ENCODE measurements at regions not wholly inside any gene's neighbourhood (a gene's known extent, or its start where the extent isn't known, plus 50 kb on each side); places are given as distances from the start of the nearest gene placed in this dataset.

- in situ Hi-C loops (cut with MboI; ENCODE audit: low sequenced_read_pairs) = no loop called here
- H2AK9ac ChIP-seq (replicated peaks; ENCODE audit: low read depth, low read length, poor library complexity) = no peak overlapping the region
- H3K9ac ChIP-seq (ENCODE audit: low read depth, low read length) = no peak overlapping the region
- no peak overlapping the region for H3K4me3 ChIP-seq (ENCODE audit: insufficient read depth, low read depth, low read length)
- H3K4me2 ChIP-seq (ENCODE audit: low read depth, low read length) = no peak overlapping the region
- no peaks in the 10 kb centered on the region for H3K27me3 ChIP-seq (ENCODE audit: control insufficient read depth, insufficient read depth, low read length)
- no peak overlapping the region for H2AFZ ChIP-seq (replicated peaks; ENCODE audit: low read length, poor library complexity)
- H3K4me1 ChIP-seq (ENCODE audit: control insufficient read depth, insufficient read depth, low read length) = peaks cover 3% of the 10 kb centered on the region; the same call in 1 of the 2 replicates
- DNase-seq (no peak), ATAC-seq (ENCODE audit: low read depth) (no peak)
- H2BK20ac ChIP-seq (ENCODE audit: low read depth, low read length) = no peak overlapping the region
- H4K5ac ChIP-seq (ENCODE audit: low read depth, low read length) = no peak overlapping the region
- H3K9me1 ChIP-seq (ENCODE audit: insufficient read depth, low read length) = no peaks in the 10 kb centered on the region
- no peak overlapping the region for H4K91ac ChIP-seq (ENCODE audit: insufficient read depth, low read depth, low read length)
- no peak overlapping the region for H3K4ac ChIP-seq (ENCODE audit: low read depth, low read length)
- H2BK15ac ChIP-seq (ENCODE audit: low read depth, low read length) = no peak overlapping the region
- no peaks in the 10 kb centered on the region for H3K9me3 ChIP-seq (ENCODE audit: control insufficient read depth, insufficient read depth, low read length)
- no peak overlapping the region for H3K14ac ChIP-seq (replicated peaks; ENCODE audit: low read depth, low read length)
- H3K18ac ChIP-seq (ENCODE audit: low read depth, low read length) = no peak overlapping the region
- no peak overlapping the region for H3K56ac ChIP-seq (ENCODE audit: extremely low read depth, insufficient read depth, low read length)
- H2BK120ac ChIP-seq (ENCODE audit: low read depth, low read length) = no peak overlapping the region
- no peak overlapping the region for H4K8ac ChIP-seq (ENCODE audit: low read depth in 2 of 2, low read length in 2 of 2)
- H3K79me1 ChIP-seq (ENCODE audit: low read depth in 1 of 2, low read length in 2 of 2) = no peaks in the 10 kb centered on the region
- no peak overlapping the region for H2AK5ac ChIP-seq (ENCODE audit: low read depth, low read length)
- dilution Hi-C loops (cut with HindIII; ENCODE audit: low sequenced_read_pairs, unreplicated experiment) = no loop called here
- H2BK5ac ChIP-seq (ENCODE audit: low read depth, low read length, poor library complexity, severe bottlenecking) = no peak overlapping the region
- H3K36me3 ChIP-seq (ENCODE audit: control insufficient read depth, insufficient read depth, low read length) = no peaks in the 10 kb centered on the region
- H3K27ac ChIP-seq (ENCODE audit: insufficient read depth, low read length) = no peak overlapping the region
- POLR2A ChIA-PET (ENCODE audit: unreplicated experiment) = interaction anchor here (0.6 kb wide), 1 partner anchor 74 kb away, joined by 3 read pairs; no protein-coding TSS in a partner anchor
- H3K23ac ChIP-seq (ENCODE audit: low read depth, low read length) = no peak overlapping the region
- TF ChIP-seq RFX5 (IDR thresholded peaks at IDR 0.05; ENCODE audit: low read depth, low read length) = no peak
- no peak for TF ChIP-seq FOS (IDR thresholded peaks at IDR 0.05; ENCODE audit: low read depth, low read length)
- TF ChIP-seq MAFK (IDR thresholded peaks at IDR 0.05; ENCODE audit: low read depth, low read length) = no peak
- no peak for TF ChIP-seq POLR2A (IDR thresholded peaks at IDR 0.05; ENCODE audit: low read depth, low read length)
- TF ChIP-seq ELK1 (IDR thresholded peaks at IDR 0.05; ENCODE audit: borderline replicate concordance, low read depth, low read length) = no peak
- no peak for TF ChIP-seq RCOR1 (IDR thresholded peaks at IDR 0.05; ENCODE audit: insufficient replicate concordance, low read length)
- TF ChIP-seq CTCF (conservative IDR thresholded peaks at IDR 0.05; ENCODE audit: low read depth, low read length) = no peak
- TF ChIP-seq RAD21 (IDR thresholded peaks at IDR 0.05; ENCODE audit: low read length) = no peak
- no peak for TF ChIP-seq MXI1 (IDR thresholded peaks at IDR 0.05; ENCODE audit: borderline replicate concordance, low read depth, low read length)
- no peak for TF ChIP-seq SMC3 (IDR thresholded peaks at IDR 0.05; ENCODE audit: low read depth, low read length)
- H4K20me1 ChIP-seq (ENCODE audit: insufficient read depth, low read length) = no peaks in the 10 kb centered on the region
- CTCF ChIA-PET = no interaction called here
- intact Hi-C loops (cut with micrococcal nuclease) = no loop called here
- WGBS, 2 experiments (ENCODE audit: extremely low coverage in 2 of 2, insufficient read length in 1 of 2) = no CpG with 5 or more reads among the region's 6 CpGs
- no TSS peak for BruUV-seq (replicated peaks)
These were observed 62.4 kb downstream of the ATXN3L start for GRCh38 chrX:13257223-13258051.
